Peyer's patch (tissue), 4 donors: ENCODE measurements at regions not wholly inside any gene's neighbourhood (a gene's known extent, or its start where the extent isn't known, plus 50 kb on each side); places are given as distances from the start of the nearest gene placed in this dataset.

ENCODE experiments used
- DNase-seq, 3 donors: peaks; one replicate each; pipeline ENCODE4 v3.0.0-alpha.2; 2017 to 2019
- H3K27ac ChIP-seq, 4 donors: fragments of 200-600 bp; sonication (generic); one replicate each; pipeline ENCODE4 v1.5.1; 2016 to 2019
- H3K27me3 ChIP-seq, 2 donors: fragments of 200-600 bp; sonication (generic); one replicate each; pipeline ENCODE4 v1.5.1; 2019
- H3K36me3 ChIP-seq, 3 donors: fragments of 200-600 bp; sonication (generic); one replicate each; pipeline ENCODE4 v1.5.1; 2016 to 2019
- H3K4me1 ChIP-seq, 4 donors: fragments of 200-600 bp; sonication (generic); one replicate each; pipeline ENCODE4 v1.5.1; 2016 to 2019
- H3K4me3 ChIP-seq, 4 donors: fragments of 200-600 bp; sonication (generic); 1 replicate in 3 of 4; 2 replicates in 1 of 4; pipeline ENCODE4 v1.5.1; 2016 to 2019; ENCODE audit warnings: mild to moderate bottlenecking in 1 of 4
- H3K9me3 ChIP-seq, 4 donors: fragments of 200-600 bp; sonication (generic); one replicate each; pipeline ENCODE4 v1.5.1; 2016 to 2019; ENCODE audit warnings: mild to moderate bottlenecking in 1 of 4
- POLR2A ChIP-seq, 2 donors: fragments of 450-650 bp; IDR thresholded peaks; one replicate each; pipeline ENCODE4 v1.5.1; 2017; ENCODE audit warnings: antibody characterized with exemption in 2 of 2, mild to moderate bottlenecking in 2 of 2, moderate library complexity in 2 of 2
- TF ChIP-seq, protein P1 (sequence below), 6 experiments: fragments of 450-650 bp in 4 of 6; fragments of 200-600 bp in 2 of 6; sonication (generic) in 1 of 6; IDR thresholded peaks; one replicate each; pipeline ENCODE4 v1.5.1; 2017 to 2019; ENCODE audit warnings: antibody characterized with exemption in 6 of 6, mild to moderate bottlenecking in 3 of 6, moderate library complexity in 1 of 6

GRCh38 chr5:110923971-110924370, 147.5 kb upstream of the TSLP start:
- no peak for TF ChIP-seq POLR2A (IDR thresholded peaks at IDR 0.05)
- TF ChIP-seq, protein P1, sequence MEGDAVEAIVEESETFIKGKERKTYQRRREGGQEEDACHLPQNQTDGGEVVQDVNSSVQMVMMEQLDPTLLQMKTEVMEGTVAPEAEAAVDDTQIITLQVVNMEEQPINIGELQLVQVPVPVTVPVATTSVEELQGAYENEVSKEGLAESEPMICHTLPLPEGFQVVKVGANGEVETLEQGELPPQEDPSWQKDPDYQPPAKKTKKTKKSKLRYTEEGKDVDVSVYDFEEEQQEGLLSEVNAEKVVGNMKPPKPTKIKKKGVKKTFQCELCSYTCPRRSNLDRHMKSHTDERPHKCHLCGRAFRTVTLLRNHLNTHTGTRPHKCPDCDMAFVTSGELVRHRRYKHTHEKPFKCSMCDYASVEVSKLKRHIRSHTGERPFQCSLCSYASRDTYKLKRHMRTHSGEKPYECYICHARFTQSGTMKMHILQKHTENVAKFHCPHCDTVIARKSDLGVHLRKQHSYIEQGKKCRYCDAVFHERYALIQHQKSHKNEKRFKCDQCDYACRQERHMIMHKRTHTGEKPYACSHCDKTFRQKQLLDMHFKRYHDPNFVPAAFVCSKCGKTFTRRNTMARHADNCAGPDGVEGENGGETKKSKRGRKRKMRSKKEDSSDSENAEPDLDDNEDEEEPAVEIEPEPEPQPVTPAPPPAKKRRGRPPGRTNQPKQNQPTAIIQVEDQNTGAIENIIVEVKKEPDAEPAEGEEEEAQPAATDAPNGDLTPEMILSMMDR (IDR thresholded peaks at IDR 0.05), result no peak
- no peaks in the 10 kb centered on the region for H3K36me3 ChIP-seq
- no peaks in the 10 kb centered on the region for H3K9me3 ChIP-seq
- no peaks in the 10 kb centered on the region for H3K4me1 ChIP-seq
- no peaks in the 10 kb centered on the region for H3K27me3 ChIP-seq
- no peak for DNase-seq
- no peak overlapping the region for H3K4me3 ChIP-seq
- no peak overlapping the region for H3K27ac ChIP-seq

DNA sequence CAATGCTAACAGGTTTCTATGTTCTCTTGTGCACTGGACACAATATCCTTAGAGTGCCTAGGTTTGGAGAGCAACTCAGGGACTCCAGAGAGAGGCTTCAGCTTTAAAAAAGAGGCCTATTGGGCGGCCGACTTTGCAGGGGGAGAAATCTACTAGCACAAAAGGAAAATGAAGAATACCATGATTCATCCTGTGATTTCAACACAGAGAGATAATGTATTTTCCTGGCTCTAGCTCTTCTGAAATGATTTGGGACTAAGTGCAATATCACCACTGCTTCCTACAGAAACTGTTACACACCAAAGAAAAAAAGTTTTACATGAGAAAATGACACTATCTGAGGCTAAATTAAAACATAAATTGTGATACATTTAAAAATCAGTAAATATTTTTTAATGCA, 146.1 kb upstream of the TSLP start:
- no peak for TF ChIP-seq POLR2A (IDR thresholded peaks at IDR 0.05)
- TF ChIP-seq, protein P1 (IDR thresholded peaks at IDR 0.05), result no peak
- H3K4me1 ChIP-seq, result no peaks in the 10 kb centered on the region
- no peak overlapping the region for H3K4me3 ChIP-seq
- H3K27me3 ChIP-seq, result no peaks in the 10 kb centered on the region
- no peaks in the 10 kb centered on the region for H3K9me3 ChIP-seq
- H3K36me3 ChIP-seq, result no peaks in the 10 kb centered on the region
- no peak overlapping the region for H3K27ac ChIP-seq
- no peak for DNase-seq

- Histone ChIP-seq H3K27me3 (no peaks in the 10 kb centered on the region), H3K36me3 (no peaks in the 10 kb centered on the region)
- TF ChIP-seq POLR2A (IDR thresholded peaks at IDR 0.05), result no peak
- TF ChIP-seq, protein P1 (IDR thresholded peaks at IDR 0.05), result no peak
Observed at GRCh38 chr5:110925916-110926315, 145.6 kb upstream of the TSLP start.

DNA sequence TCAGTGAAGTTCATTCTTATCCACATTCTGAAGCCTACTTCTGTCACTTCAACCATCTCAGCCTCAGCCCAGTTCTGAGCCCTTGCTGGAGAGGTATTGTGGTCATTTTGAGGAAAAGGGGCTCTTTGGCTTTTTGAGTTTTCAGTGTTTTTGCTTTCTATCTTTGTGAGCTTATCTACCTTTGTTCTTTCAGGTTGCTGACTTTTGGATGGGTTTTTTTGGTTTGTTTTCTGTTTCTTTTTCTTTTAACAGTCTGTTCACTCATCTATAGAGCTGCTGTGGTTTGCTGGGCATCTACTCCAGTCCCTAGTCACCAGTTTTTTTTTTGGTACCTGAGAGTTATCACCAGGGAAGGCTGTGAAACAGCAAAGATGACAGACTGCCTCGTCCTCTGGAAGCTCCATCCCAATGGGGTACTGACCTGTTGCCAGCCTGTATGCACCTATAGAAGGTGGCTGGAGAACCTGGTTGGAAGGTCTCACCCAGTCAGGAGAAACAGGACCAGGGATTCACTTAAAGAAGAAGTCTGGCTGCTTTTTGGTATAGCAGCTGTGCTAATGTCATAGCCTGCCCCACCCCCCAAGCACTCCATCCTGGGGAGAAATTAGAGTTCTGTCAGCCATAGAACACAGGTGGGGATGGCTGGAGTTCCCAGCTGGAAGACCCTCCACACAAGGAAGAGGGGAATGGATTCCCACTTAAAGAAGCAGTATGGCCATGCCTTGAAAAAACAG, 138.6 kb upstream of the TSLP start:
- H3K4me1 ChIP-seq, result no peaks in the 10 kb centered on the region
- no peaks in the 10 kb centered on the region for H3K27me3 ChIP-seq
- H3K27ac ChIP-seq, result no peak overlapping the region
- no peaks in the 10 kb centered on the region for H3K9me3 ChIP-seq
- no peaks in the 10 kb centered on the region for H3K36me3 ChIP-seq
- no peak for DNase-seq
- H3K4me3 ChIP-seq, result no peak overlapping the region
- TF ChIP-seq, protein P1 (IDR thresholded peaks at IDR 0.05), result no peak
- TF ChIP-seq POLR2A (IDR thresholded peaks at IDR 0.05), result no peak

More at GRCh38 chr5:110925916-110926315, 145.6 kb upstream of the TSLP start:
- Histone ChIP-seq H3K9me3 (no peaks in the 10 kb centered on the region), H3K27ac (no peak overlapping the region), H3K4me3 (no peak overlapping the region), H3K4me1 (no peaks in the 10 kb centered on the region)
- no peak for DNase-seq

DNA sequence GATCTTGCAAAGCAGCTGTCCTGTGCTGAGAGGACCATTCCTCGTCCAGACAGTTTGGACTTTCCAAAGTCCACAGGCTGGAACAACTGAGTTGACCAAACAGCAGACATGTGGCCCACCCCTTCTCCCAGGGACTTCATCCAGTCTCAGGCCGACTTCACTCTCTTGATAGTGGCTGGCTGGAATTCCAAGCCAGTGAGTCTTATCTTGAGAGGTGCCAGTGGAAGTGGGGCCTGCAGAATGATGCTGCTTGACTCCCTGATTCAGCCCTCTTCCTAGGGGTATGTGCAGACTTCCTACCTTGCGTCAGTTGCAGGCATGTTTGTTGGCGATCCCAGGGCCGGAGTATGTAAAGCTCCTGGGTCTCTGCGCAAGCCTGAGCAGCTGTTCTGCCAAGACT, 131.4 kb upstream of the TSLP start:
- Histone ChIP-seq H3K4me1 (no peaks in the 10 kb centered on the region), H3K4me3 (no peak overlapping the region), H3K36me3 (no peaks in the 10 kb centered on the region), H3K9me3 (no peaks in the 10 kb centered on the region), H3K27me3 (no peaks in the 10 kb centered on the region), H3K27ac (no peak overlapping the region)
- TF ChIP-seq POLR2A (IDR thresholded peaks at IDR 0.05), result no peak
- TF ChIP-seq, protein P1 (IDR thresholded peaks at IDR 0.05), result no peak
- no peak for DNase-seq
